ENCODE measurements at regions not wholly inside any gene's neighbourhood (a gene's known extent, or its start where the extent isn't known, plus 50 kb on each side); places are given as distances from the start of the nearest gene placed in this dataset.
"Not testable (repeated sequence)": the region's sequence is repeated elsewhere in the genome, so short reads cannot be mapped to it uniquely, and the experiment has no call there.

GRCh38 chr4:12446657-12447185 lies 1018.0 kb upstream of the HS3ST1 start:
- H3K27me3 Mint-ChIP-seq: no peaks in the 10 kb centered on the region

GRCh38 chr4:12446256-12446655 lies 1017.6 kb upstream of the HS3ST1 start:
- Histone ChIP-seq H3K9me3 (ENCODE audit: control insufficient read depth in 2 of 3, low read length in 3 of 3) (no peaks in the 10 kb centered on the region), H3K36me3 (ENCODE audit: control insufficient read depth in 2 of 3, insufficient read depth in 3 of 3, low read length in 3 of 3) (no peaks in the 10 kb centered on the region), H3K27ac (ENCODE audit: low read depth, low read length) (no peak overlapping the region), H3K4me1 (ENCODE audit: control insufficient read depth in 2 of 2, insufficient read depth in 2 of 2, low read length in 2 of 2) (no peaks in the 10 kb centered on the region), H3K27me3 (ENCODE audit: control insufficient read depth in 2 of 2, insufficient read depth in 2 of 2, low read length in 2 of 2) (no peaks in the 10 kb centered on the region), H3K4me3 (ENCODE audit: low read length) (no peak overlapping the region)
- Mint-ChIP-seq H3K4me1 (no peaks in the 10 kb centered on the region), H3K36me3 (no peaks in the 10 kb centered on the region), H3K9me3 (peaks cover 2 to 29% (median 18%) of the 10 kb centered on the region in 11 donors), H3K27me3 (no peaks in the 10 kb centered on the region), H3K27ac (no peak overlapping the region), H3K4me3 (no peak overlapping the region)
- CTCF ChIA-PET: no interaction called here
- DNase-seq: no peak
- POLR2A ChIA-PET: no interaction called here
- ATAC-seq: no peak
- intact Hi-C loops (cut with micrococcal nuclease): no loop called here

More at GRCh38 chr4:12446657-12447185, 1018.0 kb upstream of the HS3ST1 start:
- ATAC-seq: no peak
- H3K4me1 ChIP-seq (ENCODE audit: control insufficient read depth in 2 of 2, insufficient read depth in 2 of 2, low read length in 2 of 2): no peaks in the 10 kb centered on the region
- H3K27ac Mint-ChIP-seq: no peak overlapping the region
- H3K36me3 ChIP-seq (ENCODE audit: control insufficient read depth in 2 of 3, insufficient read depth in 3 of 3, low read length in 3 of 3): no peaks in the 10 kb centered on the region
- CTCF ChIA-PET: no interaction called here
- intact Hi-C loops (cut with micrococcal nuclease): no loop called here
- H3K36me3 Mint-ChIP-seq: no peaks in the 10 kb centered on the region
- H3K4me3 Mint-ChIP-seq: no peak overlapping the region
- no peak for DNase-seq
- no peak overlapping the region for H3K27ac ChIP-seq (ENCODE audit: low read depth, low read length)
- peaks cover 6 to 32% (median 19%) of the 10 kb centered on the region in 11 donors for H3K9me3 Mint-ChIP-seq
- H3K9me3 ChIP-seq (ENCODE audit: control insufficient read depth in 2 of 3, low read length in 3 of 3): no peaks in the 10 kb centered on the region
- no peaks in the 10 kb centered on the region for H3K4me1 Mint-ChIP-seq
- H3K27me3 ChIP-seq (ENCODE audit: control insufficient read depth in 2 of 2, insufficient read depth in 2 of 2, low read length in 2 of 2): no peaks in the 10 kb centered on the region
- POLR2A ChIA-PET: no interaction called here
- H3K4me3 ChIP-seq (ENCODE audit: low read length): no peak overlapping the region

DNA sequence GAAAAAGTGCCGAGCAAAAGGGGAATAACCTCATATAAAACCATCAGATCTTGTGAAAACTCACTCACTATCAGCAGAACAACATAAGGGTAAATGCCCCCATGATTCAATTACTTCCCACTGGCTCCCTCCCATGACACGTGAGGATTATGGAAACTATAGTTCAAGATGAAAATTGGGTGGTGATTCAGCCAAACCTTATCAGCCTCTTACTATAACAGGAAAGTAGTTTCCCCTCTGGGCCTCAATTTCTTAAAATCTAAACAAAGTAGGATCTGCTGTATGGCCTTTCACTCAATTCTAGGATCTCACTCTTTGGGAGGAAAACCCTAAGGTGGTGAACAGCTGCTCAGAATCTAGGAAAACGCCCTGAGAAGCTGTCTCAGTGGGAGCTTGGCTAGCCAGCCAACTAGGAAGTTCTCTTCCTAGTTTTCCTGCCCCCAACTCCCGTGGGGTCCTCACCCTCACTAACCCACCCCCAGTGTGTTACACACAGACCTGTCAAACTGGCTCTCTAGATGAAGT lies 1017.1 kb upstream of the HS3ST1 start:
- Histone ChIP-seq H3K27me3 (ENCODE audit: control insufficient read depth in 2 of 2, insufficient read depth in 2 of 2, low read length in 2 of 2) (no peaks in the 10 kb centered on the region), H3K4me3 (ENCODE audit: low read length) (no peak overlapping the region), H3K4me1 (ENCODE audit: control insufficient read depth in 2 of 2, insufficient read depth in 2 of 2, low read length in 2 of 2) (no peaks in the 10 kb centered on the region), H3K36me3 (ENCODE audit: control insufficient read depth in 2 of 3, insufficient read depth in 3 of 3, low read length in 3 of 3) (no peaks in the 10 kb centered on the region), H3K9me3 (ENCODE audit: control insufficient read depth in 2 of 3, low read length in 3 of 3) (no peaks in the 10 kb centered on the region), H3K27ac (ENCODE audit: low read depth, low read length) (no peak overlapping the region)
- no peaks in the 10 kb centered on the region for H3K36me3 Mint-ChIP-seq
- ATAC-seq (no peak), DNase-seq (no peak)
- no peaks in the 10 kb centered on the region for H3K27me3 Mint-ChIP-seq
- intact Hi-C loops (cut with micrococcal nuclease): no loop called here
- H3K4me1 Mint-ChIP-seq: no peaks in the 10 kb centered on the region
- H3K4me3 Mint-ChIP-seq: no peak overlapping the region
- CTCF ChIA-PET: no interaction called here
- POLR2A ChIA-PET: no interaction called here
- H3K27ac Mint-ChIP-seq: no peak overlapping the region
- peaks cover 0 to 29% (median 17%) of the 10 kb centered on the region in 11 donors for H3K9me3 Mint-ChIP-seq

GRCh38 chr4:12439633-12440305 lies 1011.1 kb upstream of the HS3ST1 start:
- Histone ChIP-seq H3K9me3 (ENCODE audit: control insufficient read depth in 2 of 3, low read length in 3 of 3) (no peaks in the 10 kb centered on the region), H3K36me3 (ENCODE audit: control insufficient read depth in 2 of 3, insufficient read depth in 3 of 3, low read length in 3 of 3) (no peaks in the 10 kb centered on the region), H3K4me1 (ENCODE audit: control insufficient read depth in 2 of 2, insufficient read depth in 2 of 2, low read length in 2 of 2) (no peaks in the 10 kb centered on the region), H3K4me3 (ENCODE audit: low read length) (no peak overlapping the region), H3K27me3 (ENCODE audit: control insufficient read depth in 2 of 2, insufficient read depth in 2 of 2, low read length in 2 of 2) (no peaks in the 10 kb centered on the region), H3K27ac (ENCODE audit: low read depth, low read length) (no peak overlapping the region)
- Mint-ChIP-seq H3K4me3 (no peak overlapping the region), H3K27me3 (no peaks in the 10 kb centered on the region), H3K9me3 (peaks cover 0 to 20% (median 5%) of the 10 kb centered on the region in 11 donors), H3K36me3 (no peaks in the 10 kb centered on the region), H3K4me1 (no peaks in the 10 kb centered on the region), H3K27ac (no peak overlapping the region)
- ChIA-PET CTCF (no interaction called here), POLR2A (no interaction called here)
- intact Hi-C loops (cut with micrococcal nuclease): no loop called here
- ATAC-seq (no peak), DNase-seq (no peak)

- H3K27me3 Mint-ChIP-seq: not testable (repeated sequence)
Observed at GRCh38 chr4:12431259-12431658, 1002.6 kb upstream of the HS3ST1 start.

DNA sequence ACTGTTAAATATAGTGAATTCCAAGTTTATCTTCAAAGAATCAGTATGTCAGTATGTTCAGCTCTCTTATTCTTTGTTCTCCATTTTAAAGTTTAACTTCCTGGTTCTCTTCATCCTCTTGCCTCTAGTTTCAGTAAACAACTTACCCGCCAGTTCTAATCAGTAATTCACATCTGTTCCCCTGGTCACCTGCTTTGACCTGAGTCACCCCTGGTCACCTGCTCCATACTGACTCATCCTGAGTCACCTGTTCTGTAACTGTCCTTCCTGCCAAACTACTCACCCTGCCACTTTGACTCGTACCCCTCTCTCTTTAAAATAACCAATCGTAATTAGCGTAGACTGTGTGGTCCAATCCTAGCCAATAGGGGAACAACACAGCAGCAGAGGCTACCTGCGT lies 992.7 kb upstream of the HS3ST1 start:
- H3K4me1 Mint-ChIP-seq: peaks cover 0 to 1% (median 0%) of the 10 kb centered on the region in 7 donors
- no peaks in the 10 kb centered on the region for H3K36me3 ChIP-seq (ENCODE audit: control insufficient read depth in 2 of 3, insufficient read depth in 3 of 3, low read length in 3 of 3)
- H3K9me3 ChIP-seq (ENCODE audit: control insufficient read depth in 2 of 3, low read length in 3 of 3): no peaks in the 10 kb centered on the region
- H3K4me1 ChIP-seq (ENCODE audit: control insufficient read depth in 2 of 2, insufficient read depth in 2 of 2, low read length in 2 of 2): no peaks in the 10 kb centered on the region
- no peak overlapping the region for H3K27ac Mint-ChIP-seq
- ChIA-PET POLR2A (no interaction called here), CTCF (no interaction called here)
- intact Hi-C loops (cut with micrococcal nuclease): no loop called here
- ATAC-seq: no peak
- no peak for DNase-seq
- peaks cover 0 to 14% (median 6%) of the 10 kb centered on the region in 11 donors for H3K9me3 Mint-ChIP-seq
- H3K27me3 ChIP-seq (ENCODE audit: control insufficient read depth in 2 of 2, insufficient read depth in 2 of 2, low read length in 2 of 2): no peaks in the 10 kb centered on the region
- no peaks in the 10 kb centered on the region for H3K27me3 Mint-ChIP-seq
- no peak overlapping the region for H3K4me3 Mint-ChIP-seq
- no peaks in the 10 kb centered on the region for H3K36me3 Mint-ChIP-seq
- H3K27ac ChIP-seq (ENCODE audit: low read depth, low read length): no peak overlapping the region
- no peak overlapping the region for H3K4me3 ChIP-seq (ENCODE audit: low read length)

More at GRCh38 chr4:12431259-12431658, 1002.6 kb upstream of the HS3ST1 start:
- DNase-seq; H3K27me3 ChIP-seq (ENCODE audit: control insufficient read depth in 2 of 2, insufficient read depth in 2 of 2, low read length in 2 of 2); CTCF ChIA-PET; H3K4me3 Mint-ChIP-seq; H3K27ac Mint-ChIP-seq; H3K36me3 Mint-ChIP-seq; H3K4me3 ChIP-seq (ENCODE audit: low read length); POLR2A ChIA-PET; H3K36me3 ChIP-seq (ENCODE audit: control insufficient read depth in 2 of 3, insufficient read depth in 3 of 3, low read length in 3 of 3); H3K27ac ChIP-seq (ENCODE audit: low read depth, low read length); ATAC-seq; H3K4me1 ChIP-seq (ENCODE audit: control insufficient read depth in 2 of 2, insufficient read depth in 2 of 2, low read length in 2 of 2); intact Hi-C loops (cut with micrococcal nuclease); H3K9me3 ChIP-seq (ENCODE audit: control insufficient read depth in 2 of 3, low read length in 3 of 3); H3K4me1 Mint-ChIP-seq: not testable (repeated sequence)
- H3K9me3 Mint-ChIP-seq: peaks cover 0 to 22% (median 12%) of the 10 kb centered on the region in 11 donors

DNA sequence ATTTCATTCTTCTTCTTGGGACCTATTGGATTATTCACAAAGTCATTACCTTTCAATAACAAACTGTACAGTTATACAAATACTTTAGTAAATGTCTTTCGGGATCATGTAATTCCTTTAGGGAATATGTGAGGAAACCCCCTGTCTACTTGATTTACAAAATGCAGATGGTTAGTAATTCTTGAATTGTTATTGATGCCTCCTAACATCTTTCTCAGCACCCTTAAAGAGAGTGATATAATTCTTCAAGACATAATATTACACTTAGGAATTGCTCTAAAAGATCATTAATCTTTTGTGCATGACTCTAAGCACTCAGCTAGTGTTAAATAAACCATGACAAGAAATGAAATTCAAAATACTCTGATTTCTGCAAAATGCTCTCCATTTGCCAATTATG lies 988.1 kb upstream of the HS3ST1 start:
- H3K27ac Mint-ChIP-seq: no peak overlapping the region
- peaks cover 0 to 1% (median 0%) of the 10 kb centered on the region in 7 donors for H3K4me1 Mint-ChIP-seq
- H3K36me3 ChIP-seq (ENCODE audit: control insufficient read depth in 2 of 3, insufficient read depth in 3 of 3, low read length in 3 of 3): no peaks in the 10 kb centered on the region
- intact Hi-C loops (cut with micrococcal nuclease): no loop called here
- ChIA-PET CTCF (no interaction called here), POLR2A (no interaction called here)
- ATAC-seq (no peak), DNase-seq (no peak)
- no peaks in the 10 kb centered on the region for H3K36me3 Mint-ChIP-seq
- H3K4me3 Mint-ChIP-seq: no peak overlapping the region
- H3K4me1 ChIP-seq (ENCODE audit: control insufficient read depth in 2 of 2, insufficient read depth in 2 of 2, low read length in 2 of 2): no peaks in the 10 kb centered on the region
- H3K27me3 ChIP-seq (ENCODE audit: control insufficient read depth in 2 of 2, insufficient read depth in 2 of 2, low read length in 2 of 2): no peaks in the 10 kb centered on the region
- peaks cover 0 to 11% (median 5%) of the 10 kb centered on the region in 11 donors for H3K9me3 Mint-ChIP-seq
- H3K27ac ChIP-seq (ENCODE audit: low read depth, low read length): no peak overlapping the region
- no peaks in the 10 kb centered on the region for H3K9me3 ChIP-seq (ENCODE audit: control insufficient read depth in 2 of 3, low read length in 3 of 3)
- H3K27me3 Mint-ChIP-seq: no peaks in the 10 kb centered on the region
- H3K4me3 ChIP-seq (ENCODE audit: low read length): no peak overlapping the region

All from naive thymus-derived CD4-positive, alpha-beta T cell (primary cell).